ENCODE measurements at regions not wholly inside any gene's neighbourhood (a gene's known extent, or its start where the extent isn't known, plus 50 kb on each side); places are given as distances from the start of the nearest gene placed in this dataset.

DNA sequence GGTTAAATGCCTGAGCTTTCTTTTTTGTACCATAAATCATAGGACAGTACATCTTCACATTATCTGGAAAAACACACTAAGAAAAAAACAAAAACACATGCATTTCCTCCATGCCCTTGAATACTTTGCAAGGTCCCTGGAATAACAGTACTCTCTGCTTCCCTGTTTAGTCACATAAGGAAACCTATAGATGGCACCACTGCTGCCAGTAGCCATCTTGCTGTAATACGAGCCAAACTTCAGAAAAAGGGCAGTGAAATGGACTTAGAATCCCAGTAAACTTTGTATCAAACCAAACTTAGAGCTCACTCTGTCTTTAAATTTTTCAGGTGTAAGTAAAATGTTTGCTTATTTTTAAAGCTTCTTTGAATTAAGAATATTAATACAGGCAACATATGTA, 435.5 kb downstream of the KCNJ2 start:
- no peak overlapping the region for H3K27ac ChIP-seq (ENCODE audit: low read depth, low read length)
- H3K27me3 ChIP-seq (ENCODE audit: control insufficient read depth, insufficient read depth, low read length), result no peaks in the 10 kb centered on the region
- ChIA-PET POLR2A (no interaction called here), CTCF (interaction anchor here (0.5 kb wide), 1 partner anchor 1082 kb away, joined by 4 read pairs; no protein-coding TSS in a partner anchor)
- DNase-seq (ENCODE audit: low read depth, low spot score), result no peak
- no peak overlapping the region for H3K4me3 ChIP-seq (ENCODE audit: low read depth, low read length)
- H3K9me3 ChIP-seq (ENCODE audit: control insufficient read depth, insufficient read depth, low read length), result no peaks in the 10 kb centered on the region
- TF ChIP-seq, protein P1, sequence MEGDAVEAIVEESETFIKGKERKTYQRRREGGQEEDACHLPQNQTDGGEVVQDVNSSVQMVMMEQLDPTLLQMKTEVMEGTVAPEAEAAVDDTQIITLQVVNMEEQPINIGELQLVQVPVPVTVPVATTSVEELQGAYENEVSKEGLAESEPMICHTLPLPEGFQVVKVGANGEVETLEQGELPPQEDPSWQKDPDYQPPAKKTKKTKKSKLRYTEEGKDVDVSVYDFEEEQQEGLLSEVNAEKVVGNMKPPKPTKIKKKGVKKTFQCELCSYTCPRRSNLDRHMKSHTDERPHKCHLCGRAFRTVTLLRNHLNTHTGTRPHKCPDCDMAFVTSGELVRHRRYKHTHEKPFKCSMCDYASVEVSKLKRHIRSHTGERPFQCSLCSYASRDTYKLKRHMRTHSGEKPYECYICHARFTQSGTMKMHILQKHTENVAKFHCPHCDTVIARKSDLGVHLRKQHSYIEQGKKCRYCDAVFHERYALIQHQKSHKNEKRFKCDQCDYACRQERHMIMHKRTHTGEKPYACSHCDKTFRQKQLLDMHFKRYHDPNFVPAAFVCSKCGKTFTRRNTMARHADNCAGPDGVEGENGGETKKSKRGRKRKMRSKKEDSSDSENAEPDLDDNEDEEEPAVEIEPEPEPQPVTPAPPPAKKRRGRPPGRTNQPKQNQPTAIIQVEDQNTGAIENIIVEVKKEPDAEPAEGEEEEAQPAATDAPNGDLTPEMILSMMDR (IDR thresholded peaks at IDR 0.05; ENCODE audit: low read depth, low read length), result 0 out of 2 replicates have a peak, but pooled peaks have one; percentile 8

DNA sequence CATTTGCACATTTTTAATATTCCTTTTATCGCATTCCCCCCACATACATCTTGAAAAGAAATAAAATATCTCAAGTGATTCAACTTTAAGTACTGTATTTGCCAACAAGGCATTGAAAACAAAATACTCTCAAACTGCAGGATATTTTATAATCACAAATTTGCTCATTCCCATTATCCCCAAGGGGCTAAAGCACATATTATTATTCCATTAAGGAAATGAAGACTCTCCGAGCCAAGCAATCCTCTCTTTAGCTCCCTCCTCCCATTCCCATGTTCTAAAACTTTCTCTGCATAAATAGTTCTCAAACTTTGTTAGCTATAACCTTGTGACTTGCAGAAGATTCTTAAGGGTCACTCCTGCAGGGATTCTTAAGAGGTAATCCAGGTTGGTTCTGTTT, 436.8 kb downstream of the KCNJ2 start:
- H3K27ac ChIP-seq (ENCODE audit: low read depth, low read length), result no peak overlapping the region
- TF ChIP-seq, protein P1 (IDR thresholded peaks at IDR 0.05; ENCODE audit: low read depth, low read length), result no peak
- DNase-seq (ENCODE audit: low read depth, low spot score), result no peak
- ChIA-PET POLR2A (no interaction called here), CTCF (no interaction called here)
- no peak overlapping the region for H3K4me3 ChIP-seq (ENCODE audit: low read depth, low read length)
- H3K27me3 ChIP-seq (ENCODE audit: control insufficient read depth, insufficient read depth, low read length), result no peaks in the 10 kb centered on the region
- H3K9me3 ChIP-seq (ENCODE audit: control insufficient read depth, insufficient read depth, low read length), result no peaks in the 10 kb centered on the region

DNA sequence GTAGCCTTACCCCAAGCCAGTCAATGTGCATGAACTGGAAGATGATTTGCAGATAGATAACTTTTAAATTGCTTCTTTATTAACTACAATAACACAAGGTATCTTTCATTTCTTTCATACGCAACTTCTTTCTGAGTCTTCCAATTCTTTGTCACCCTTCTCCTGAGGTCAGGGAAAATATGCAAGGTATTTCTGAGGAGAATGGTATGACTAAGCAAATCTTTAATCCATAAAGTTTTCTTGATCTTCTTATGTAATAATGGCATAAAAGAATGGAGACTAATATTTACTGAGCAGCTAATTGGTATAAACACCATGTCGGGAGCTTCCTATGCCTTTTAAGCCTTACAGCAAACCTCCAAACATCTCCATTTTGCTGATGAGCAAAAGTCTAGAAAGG, 438.9 kb downstream of the KCNJ2 start:
- DNase-seq (ENCODE audit: low read depth, low spot score), result no peak
- Histone ChIP-seq H3K9me3 (ENCODE audit: control insufficient read depth, insufficient read depth, low read length) (no peaks in the 10 kb centered on the region), H3K27ac (ENCODE audit: low read depth, low read length) (no peak overlapping the region), H3K4me3 (ENCODE audit: low read depth, low read length) (no peak overlapping the region), H3K27me3 (ENCODE audit: control insufficient read depth, insufficient read depth, low read length) (no peaks in the 10 kb centered on the region)
- TF ChIP-seq, protein P1 (IDR thresholded peaks at IDR 0.05; ENCODE audit: low read depth, low read length), result no peak
- ChIA-PET CTCF (no interaction called here), POLR2A (no interaction called here)

DNA sequence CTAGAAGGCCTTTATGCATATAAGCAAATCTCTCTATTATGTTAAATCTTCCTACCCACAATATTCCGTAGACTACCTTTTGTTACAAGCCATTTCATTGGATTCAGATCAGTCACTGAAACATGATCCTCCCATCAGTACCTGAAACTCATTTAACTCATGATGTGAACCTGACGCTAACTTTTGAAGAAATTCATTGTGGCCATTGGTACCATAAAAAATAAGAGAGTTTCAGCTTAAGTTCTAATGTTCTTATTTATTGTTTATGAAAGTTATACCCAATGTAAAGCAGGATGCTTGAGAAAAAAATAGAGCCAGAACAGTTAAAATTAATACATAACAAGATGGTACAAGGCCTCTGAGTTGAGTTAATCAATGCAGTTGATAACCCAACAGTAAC, 439.6 kb downstream of the KCNJ2 start:
- DNase-seq (ENCODE audit: low read depth, low spot score), result no peak
- Histone ChIP-seq H3K4me3 (ENCODE audit: low read depth, low read length) (no peak overlapping the region), H3K27me3 (ENCODE audit: control insufficient read depth, insufficient read depth, low read length) (no peaks in the 10 kb centered on the region), H3K27ac (ENCODE audit: low read depth, low read length) (no peak overlapping the region), H3K9me3 (ENCODE audit: control insufficient read depth, insufficient read depth, low read length) (no peaks in the 10 kb centered on the region)
- TF ChIP-seq, protein P1 (IDR thresholded peaks at IDR 0.05; ENCODE audit: low read depth, low read length), result no peak
- ChIA-PET POLR2A (no interaction called here), CTCF (no interaction called here)

DNA sequence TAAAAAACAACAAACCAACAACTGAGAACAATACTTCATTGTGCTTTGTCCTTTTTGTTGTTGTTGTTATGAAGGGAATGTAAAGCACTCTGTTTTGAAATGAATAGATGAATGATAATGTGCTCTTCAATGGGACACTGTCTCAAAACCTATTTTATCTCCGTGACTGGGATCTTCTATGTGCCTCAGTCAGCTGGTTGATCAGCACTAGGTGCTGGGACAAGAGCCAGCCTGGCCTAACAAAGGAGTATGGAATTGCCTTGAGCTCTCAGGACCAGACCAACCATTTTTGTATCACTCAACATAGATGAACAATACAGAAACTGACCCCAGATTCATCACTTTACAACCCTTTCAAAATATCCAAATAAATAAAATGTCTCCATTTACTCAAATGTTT, 440.2 kb downstream of the KCNJ2 start:
- DNase-seq (ENCODE audit: low read depth, low spot score), result no peak
- H3K4me3 ChIP-seq (ENCODE audit: low read depth, low read length), result no peak overlapping the region
- TF ChIP-seq, protein P1 (IDR thresholded peaks at IDR 0.05; ENCODE audit: low read depth, low read length), result no peak
- no peak overlapping the region for H3K27ac ChIP-seq (ENCODE audit: low read depth, low read length)
- H3K9me3 ChIP-seq (ENCODE audit: control insufficient read depth, insufficient read depth, low read length), result no peaks in the 10 kb centered on the region
- POLR2A ChIA-PET, result no interaction called here
- CTCF ChIA-PET, result no interaction called here
- H3K27me3 ChIP-seq (ENCODE audit: control insufficient read depth, insufficient read depth, low read length), result no peaks in the 10 kb centered on the region

Measured in AG04450 (cell line).